KG1 (cell line): ENCODE measurements at regions not wholly inside any gene's neighbourhood (a gene's known extent, or its start where the extent isn't known, plus 50 kb on each side); places are given as distances from the start of the nearest gene placed in this dataset.
"Not testable (repeated sequence)": the region's sequence is repeated elsewhere in the genome, so short reads cannot be mapped to it uniquely, and the experiment has no call there.

Experiments
- DNase-seq: peaks from one replicate; lab custom pipeline; 2025; lab: John Stamatoyannopoulos, UW

GRCh38 chr3:147672436-147672835 lies 263.3 kb downstream of the ZIC1 start:
- DNase-seq, result no peak

GRCh38 chr3:147675761-147676160 lies 266.6 kb downstream of the ZIC1 start:
- DNase-seq, result no peak

GRCh38 chr3:147680837-147681483 lies 271.8 kb downstream of the ZIC1 start:
- DNase-seq, result no peak

DNA sequence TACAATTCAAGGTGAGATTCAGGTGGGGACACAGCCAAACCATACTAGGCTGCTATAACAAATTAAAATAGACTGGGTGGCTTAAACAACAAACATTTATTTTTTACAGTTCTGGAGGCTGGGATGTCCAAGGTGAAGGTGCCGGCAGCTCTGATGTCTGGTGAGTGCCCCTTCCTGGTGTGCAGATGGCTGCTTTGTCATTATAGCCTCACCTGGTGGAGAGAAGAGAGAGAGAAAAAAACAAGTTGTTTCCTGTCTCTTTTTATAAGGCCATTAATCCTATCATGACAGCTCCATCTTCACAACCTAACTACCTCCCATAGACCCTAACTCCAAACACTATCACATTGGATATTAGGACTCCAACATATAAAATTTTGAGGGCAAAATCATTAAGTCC lies 279.7 kb downstream of the ZIC1 start:
- no peak for DNase-seq

GRCh38 chr3:147699175-147699838 lies 290.1 kb downstream of the ZIC1 start:
- no peak for DNase-seq

DNA sequence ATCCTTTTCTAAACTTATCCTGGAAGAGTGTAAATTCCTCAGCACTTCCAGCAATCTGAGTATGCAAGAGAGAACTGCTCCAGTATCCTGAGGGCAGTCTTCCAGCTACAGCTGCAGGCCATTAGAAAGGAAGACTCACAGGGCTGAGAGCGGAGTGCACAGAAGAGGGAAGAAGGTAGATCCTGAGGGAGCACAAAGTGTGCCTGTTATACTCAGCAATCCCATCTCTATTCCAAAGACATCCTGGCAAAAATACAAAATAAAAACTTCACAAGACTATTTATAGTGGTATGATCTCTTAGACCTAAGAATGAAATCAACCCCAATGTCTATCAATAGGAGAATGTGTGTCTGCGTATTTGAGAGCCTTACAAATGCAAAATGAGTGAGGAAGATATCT lies 292.0 kb downstream of the ZIC1 start:
- no peak for DNase-seq

GRCh38 chr3:147702509-147702908 lies 293.3 kb downstream of the ZIC1 start:
- no peak for DNase-seq

DNA sequence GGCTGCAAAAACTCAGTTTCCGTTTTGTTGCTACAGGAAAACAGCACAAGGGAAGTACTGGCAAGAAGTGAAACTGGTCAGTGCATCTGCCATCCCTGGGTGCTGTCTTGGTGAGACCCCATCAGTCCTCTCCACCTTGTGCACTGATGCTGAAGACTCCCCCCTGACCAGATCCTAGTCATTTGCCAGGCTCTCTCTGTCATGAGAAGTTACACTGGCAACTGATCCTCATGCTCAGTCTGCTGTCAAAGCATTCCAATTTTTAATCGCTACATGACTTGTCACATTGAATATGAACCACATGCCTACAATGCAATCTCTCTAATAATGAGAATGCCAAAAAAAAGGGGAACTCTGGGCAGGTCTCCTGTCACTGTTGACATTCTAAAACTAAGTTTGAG lies 296.5 kb downstream of the ZIC1 start:
- DNase-seq, result no peak

DNA sequence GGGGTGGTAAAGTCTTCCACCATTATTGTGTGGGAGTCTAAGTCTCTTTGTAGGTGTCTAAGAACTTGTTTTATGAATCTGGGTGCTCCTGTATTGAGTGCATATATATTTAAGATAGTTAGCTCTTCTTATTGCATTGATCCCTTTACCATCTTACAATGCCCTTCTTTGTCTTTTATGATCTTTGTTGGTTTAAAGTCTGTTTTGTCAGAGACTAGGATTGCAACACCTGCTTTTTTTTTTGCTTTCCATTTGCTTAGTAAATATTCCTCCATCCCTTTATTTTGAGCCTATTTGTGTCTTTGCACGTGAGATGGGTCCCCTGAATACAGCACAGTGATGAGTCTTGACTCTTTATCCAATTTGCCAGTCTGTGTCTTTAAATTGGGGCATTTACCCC lies 301.6 kb downstream of the ZIC1 start:
- DNase-seq, result not testable (repeated sequence)

- no peak for DNase-seq
These were observed 303.2 kb downstream of the ZIC1 start for GRCh38 chr3:147712357-147712756.

DNA sequence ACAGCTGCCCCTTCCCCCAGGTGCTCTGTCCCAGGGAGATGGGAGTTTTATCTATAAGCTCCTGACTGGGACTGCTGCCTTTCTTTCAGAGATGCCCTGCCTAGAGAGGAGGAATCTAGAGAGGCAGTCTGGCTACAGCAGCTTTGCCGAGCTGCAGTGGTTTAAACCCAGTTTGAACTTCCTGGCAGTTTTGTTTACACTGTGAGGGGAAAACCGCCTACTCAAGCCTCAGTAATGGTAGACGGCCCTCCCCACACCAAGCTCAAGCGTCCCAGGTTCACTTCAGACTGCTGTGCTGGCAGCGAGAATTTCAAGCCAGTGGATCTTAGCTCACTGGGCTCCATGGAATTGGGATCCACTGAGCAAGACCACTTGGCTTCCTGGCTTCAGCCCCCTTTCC lies 303.6 kb downstream of the ZIC1 start:
- DNase-seq, result not testable (repeated sequence)

GRCh38 chr3:147713234-147714133 lies 304.3 kb downstream of the ZIC1 start:
- no peak for DNase-seq

DNA sequence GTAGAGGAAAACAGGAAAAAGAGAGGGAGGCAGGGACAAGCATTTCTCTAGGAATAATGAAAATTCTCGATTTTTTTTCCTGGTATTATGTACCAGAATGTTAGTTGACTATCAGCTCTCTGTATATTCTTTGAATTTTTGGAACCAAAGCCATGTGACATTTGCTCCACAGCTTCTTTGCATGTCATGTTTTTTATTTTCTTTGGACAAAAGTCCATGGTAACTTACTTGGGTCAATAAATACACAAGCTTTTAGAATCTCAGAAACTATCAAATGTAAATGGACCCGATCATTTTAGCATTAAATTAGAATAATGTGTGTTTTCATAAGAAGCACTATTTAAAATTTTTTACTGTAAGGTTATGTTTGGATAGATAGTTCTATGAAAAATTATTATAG lies 320.5 kb downstream of the ZIC1 start:
- DNase-seq, result no peak

DNA sequence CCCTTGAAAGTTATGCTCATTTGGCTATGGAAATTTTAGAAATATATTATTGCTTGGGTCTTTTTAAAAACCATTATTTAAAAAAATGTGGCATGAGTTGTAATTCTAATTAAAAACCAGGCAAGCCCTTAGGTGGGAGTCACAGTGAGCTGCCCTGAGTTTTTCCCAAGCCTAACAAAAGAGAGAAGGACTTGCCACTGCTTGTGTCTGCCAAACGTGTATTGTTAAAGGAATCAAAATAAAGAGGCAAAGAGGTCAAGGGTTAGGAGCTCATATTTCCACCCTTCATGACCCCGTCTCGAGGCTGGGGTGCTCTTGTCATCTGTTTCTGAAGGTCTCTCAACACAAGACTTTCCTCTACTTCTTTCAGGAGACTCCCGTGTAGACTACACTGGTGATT lies 321.1 kb downstream of the ZIC1 start:
- DNase-seq, result no peak

- DNase-seq, result no peak
These were observed 324.1 kb downstream of the ZIC1 start for GRCh38 chr3:147733217-147733616.

DNA sequence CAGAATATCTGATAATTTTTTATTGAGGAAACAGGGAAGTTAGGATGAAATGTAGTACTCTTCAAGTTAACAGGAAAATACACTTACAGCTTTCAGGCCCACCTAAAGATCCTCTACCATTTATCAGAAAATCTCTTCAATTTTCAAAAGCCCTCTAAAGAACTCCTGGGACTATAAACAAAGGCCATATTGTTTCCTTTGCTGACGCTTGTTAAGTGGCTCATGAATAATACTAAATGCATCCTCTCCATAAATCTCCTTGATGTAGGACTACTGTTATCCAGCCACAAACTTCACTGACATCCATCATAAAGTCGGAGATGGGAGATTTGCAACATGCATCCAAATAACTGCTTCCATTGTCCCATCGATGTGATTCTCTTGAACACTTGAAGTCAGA lies 326.5 kb downstream of the ZIC1 start:
- DNase-seq, result no peak

- no peak for DNase-seq
These were observed 327.1 kb downstream of the ZIC1 start for GRCh38 chr3:147736226-147736625.

GRCh38 chr3:147737376-147737775 lies 328.2 kb downstream of the ZIC1 start:
- no peak for DNase-seq

GRCh38 chr3:147740928-147741327 lies 331.8 kb downstream of the ZIC1 start:
- DNase-seq, result no peak

DNA sequence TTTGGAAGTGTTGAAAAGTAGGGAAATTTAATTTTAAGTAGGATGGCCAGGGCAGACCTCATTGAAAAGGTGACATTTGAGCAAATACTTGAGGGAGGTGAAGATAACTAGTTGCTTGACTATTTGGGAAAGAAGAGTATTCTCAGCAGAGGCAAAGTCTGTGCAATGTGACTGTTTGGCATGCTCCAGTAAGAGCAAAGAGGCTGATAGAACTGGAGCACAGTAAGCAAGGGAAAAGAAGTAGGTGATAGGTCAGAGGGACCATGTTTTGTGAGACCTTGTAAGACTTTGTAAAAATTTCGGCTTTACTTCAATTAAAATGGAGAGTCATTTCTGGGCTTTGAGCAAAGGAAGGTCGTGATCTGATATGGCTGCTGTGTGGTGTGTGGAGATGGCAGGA lies 335.8 kb downstream of the ZIC1 start:
- no peak for DNase-seq

GRCh38 chr3:147755310-147755709 lies 346.1 kb downstream of the ZIC1 start:
- DNase-seq, result no peak

DNA sequence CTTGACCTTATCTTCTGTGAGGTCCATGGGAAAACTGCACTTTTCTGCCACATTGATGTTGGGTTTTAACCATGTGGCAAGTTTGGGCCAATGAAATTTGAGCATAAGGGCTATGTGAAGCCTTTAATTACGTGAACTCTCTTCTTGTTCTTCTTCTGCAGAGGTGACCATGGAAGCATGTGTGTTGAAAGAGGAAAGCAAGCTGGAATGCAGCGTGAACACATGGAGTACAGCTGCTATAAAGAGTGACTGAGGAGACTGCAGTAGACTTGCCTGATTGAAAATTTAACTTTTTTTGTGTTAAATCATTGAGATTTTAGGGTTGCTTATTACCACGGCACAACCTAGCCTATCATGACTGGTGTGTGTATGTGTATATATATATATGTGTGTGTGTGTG lies 347.3 kb downstream of the ZIC1 start:
- DNase-seq, result no peak

DNA sequence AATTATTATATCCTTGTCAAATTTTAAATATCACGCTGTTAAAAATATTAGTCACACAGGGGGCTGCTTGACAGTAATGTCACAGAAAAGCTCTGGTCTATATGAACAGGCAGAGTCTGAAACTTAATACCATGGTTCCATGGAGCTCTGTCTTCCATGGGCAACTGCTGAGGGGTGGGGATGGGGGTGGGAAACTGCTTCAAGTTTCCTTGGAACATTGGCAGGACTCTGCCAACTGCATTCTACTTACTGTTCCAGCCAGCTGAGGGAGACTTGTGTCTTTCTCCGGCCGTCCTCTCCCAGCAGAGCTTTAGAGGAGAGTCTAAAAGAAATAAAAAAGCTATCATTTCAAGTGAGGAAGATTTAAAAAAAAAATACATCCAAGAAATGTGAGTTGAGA lies 348.7 kb downstream of the ZIC1 start:
- no peak for DNase-seq
